GM18861 (cell line): ENCODE measurements at regions not wholly inside any gene's neighbourhood (a gene's known extent, or its start where the extent isn't known, plus 50 kb on each side); places are given as distances from the start of the nearest gene placed in this dataset.

Source experiments
- ATAC-seq: cut with Tn5 transposase; IDR thresholded peaks from one replicate; pipeline ENCODE4 v1.9.1; 2021; ENCODE audit not compliant: unreplicated experiment

- no peak for ATAC-seq
Measured at GRCh38 chr2:236977063-236977851, 108.4 kb upstream of the COPS8 start.

- ATAC-seq = no peak
Measured at GRCh38 chr2:236977852-236978398, 107.8 kb upstream of the COPS8 start.

GRCh38 chr2:236979664-236980063 is 106.0 kb upstream of the COPS8 start:
- no peak for ATAC-seq

GRCh38 chr2:236980961-236981360 is 104.7 kb upstream of the COPS8 start:
- no peak for ATAC-seq

- no peak for ATAC-seq
Measured at GRCh38 chr2:236981701-236982485, 103.8 kb upstream of the COPS8 start.

- ATAC-seq = no peak
Measured at GRCh38 chr2:236982693-236983455, 102.8 kb upstream of the COPS8 start.

GRCh38 chr2:236984046-236984445 is 101.6 kb upstream of the COPS8 start:
- ATAC-seq = no peak

GRCh38 chr2:236985761-236986339 is 99.8 kb upstream of the COPS8 start:
- ATAC-seq = no peak

GRCh38 chr2:236986524-236987330 is 99.0 kb upstream of the COPS8 start:
- ATAC-seq = no peak

- no peak for ATAC-seq
Measured at GRCh38 chr2:236988216-236988615, 97.5 kb upstream of the COPS8 start.

- ATAC-seq = no peak
Measured at GRCh38 chr2:236988690-236989624, 96.7 kb upstream of the COPS8 start.

- no peak for ATAC-seq
Measured at GRCh38 chr2:236990552-236990951, 95.1 kb upstream of the COPS8 start.

GRCh38 chr2:236991874-236992273 is 93.8 kb upstream of the COPS8 start:
- ATAC-seq = no peak

GRCh38 chr2:236993286-236993685 is 92.4 kb upstream of the COPS8 start:
- ATAC-seq = no peak

- no peak for ATAC-seq
Measured at GRCh38 chr2:236994361-236994760, 91.3 kb upstream of the COPS8 start.

GRCh38 chr2:236997069-236997715 is 88.5 kb upstream of the COPS8 start:
- ATAC-seq = no peak

- no peak for ATAC-seq
Measured at GRCh38 chr2:236998236-236998635, 87.5 kb upstream of the COPS8 start.

GRCh38 chr2:236998758-236999157 is 86.9 kb upstream of the COPS8 start:
- ATAC-seq = no peak
